ENCODE measurements at regions not wholly inside any gene's neighbourhood (a gene's known extent, or its start where the extent isn't known, plus 50 kb on each side); places are given as distances from the start of the nearest gene placed in this dataset.

DNA sequence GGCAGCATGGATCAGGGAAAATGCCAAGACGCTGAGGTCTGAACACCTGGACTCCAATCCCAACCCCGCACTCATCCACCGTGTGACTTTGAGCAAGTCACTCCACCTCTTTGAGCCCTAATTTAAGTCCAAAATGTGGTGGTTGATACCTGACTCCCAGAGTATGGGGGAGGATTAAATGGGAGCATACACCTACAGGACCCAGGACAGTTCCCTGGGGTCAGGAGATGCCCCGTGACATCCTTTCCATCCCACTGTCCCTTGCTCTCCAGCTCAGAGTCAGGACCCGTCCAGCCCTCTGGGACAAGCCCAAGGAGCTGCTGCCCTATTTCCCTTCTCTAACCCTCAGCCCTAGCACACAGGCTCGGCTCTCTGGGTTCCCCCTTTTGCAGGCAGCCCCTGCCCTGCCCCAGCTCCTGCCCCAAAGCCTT is 276.4 kb downstream of the XXYLT1 start:
- DNase-seq (ENCODE audit: extremely low spot score): no peak
- Histone ChIP-seq H3K27ac (ENCODE audit: low read depth) (no peak overlapping the region), H3K36me3 (ENCODE audit: insufficient read depth) (no peaks in the 10 kb centered on the region), H3K4me1 (ENCODE audit: insufficient read depth) (no peaks in the 10 kb centered on the region), H3K4me3 (ENCODE audit: low read depth, low read length) (no peak overlapping the region)
- WGBS: 85% methylated on average over 6 of the region's 6 CpGs

DNA sequence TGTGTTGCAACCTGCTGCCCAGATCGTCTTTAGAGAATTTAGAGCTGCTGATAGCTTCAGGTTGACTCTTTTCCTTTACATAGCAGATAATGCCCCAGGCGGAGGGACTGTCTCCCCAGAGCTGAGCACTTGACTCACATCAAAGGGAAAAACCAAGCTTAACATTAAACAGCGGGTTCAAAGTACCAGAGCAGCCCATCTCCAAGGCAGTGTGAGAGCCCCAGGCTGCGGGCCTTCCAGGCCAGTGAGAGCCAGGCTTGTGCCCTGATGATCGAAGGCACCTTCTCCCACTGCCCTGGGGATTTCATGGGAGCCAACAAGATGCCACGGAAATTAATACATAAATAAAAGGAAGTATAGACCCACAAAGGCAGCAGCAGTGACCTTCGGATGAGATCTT is 275.6 kb downstream of the XXYLT1 start:
- DNase-seq (ENCODE audit: extremely low spot score): no peak
- no peaks in the 10 kb centered on the region for H3K36me3 ChIP-seq (ENCODE audit: insufficient read depth)
- H3K4me3 ChIP-seq (ENCODE audit: low read depth, low read length): no peak overlapping the region

DNA sequence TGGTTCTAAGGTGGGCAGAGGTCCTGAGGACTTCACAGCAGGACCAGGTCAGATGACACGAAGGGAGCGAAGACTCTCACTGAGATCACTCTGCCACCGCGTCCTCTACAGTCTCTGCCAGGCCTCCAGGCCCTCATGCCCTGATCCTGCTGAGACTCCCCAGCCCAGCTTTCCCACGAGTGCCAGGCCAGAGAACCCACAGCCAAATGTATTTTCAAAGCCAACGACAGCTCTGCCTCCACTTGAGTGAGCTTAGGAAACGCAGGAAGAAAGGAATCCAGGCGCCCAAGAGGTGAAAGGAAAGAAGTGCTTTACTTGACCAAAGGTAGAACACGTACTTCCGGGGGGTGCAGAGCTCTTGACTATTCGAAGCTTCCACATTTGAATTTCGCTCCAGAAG is 275.0 kb downstream of the XXYLT1 start:
- H3K4me3 ChIP-seq (ENCODE audit: low read depth, low read length): no peak overlapping the region
- no peaks in the 10 kb centered on the region for H3K36me3 ChIP-seq (ENCODE audit: insufficient read depth)
- DNase-seq (ENCODE audit: extremely low spot score): no peak
- no peak overlapping the region for H3K27ac ChIP-seq (ENCODE audit: low read depth)
- WGBS: 87% methylated on average over 12 of the region's 12 CpGs
- H3K4me1 ChIP-seq (ENCODE audit: insufficient read depth): no peaks in the 10 kb centered on the region

More for the DNA sequence above, 275.6 kb downstream of the XXYLT1 start:
- Histone ChIP-seq H3K4me1 (ENCODE audit: insufficient read depth) (no peaks in the 10 kb centered on the region), H3K27ac (ENCODE audit: low read depth) (no peak overlapping the region)
- 86% methylated on average over 7 of the region's 7 CpGs for WGBS

DNA sequence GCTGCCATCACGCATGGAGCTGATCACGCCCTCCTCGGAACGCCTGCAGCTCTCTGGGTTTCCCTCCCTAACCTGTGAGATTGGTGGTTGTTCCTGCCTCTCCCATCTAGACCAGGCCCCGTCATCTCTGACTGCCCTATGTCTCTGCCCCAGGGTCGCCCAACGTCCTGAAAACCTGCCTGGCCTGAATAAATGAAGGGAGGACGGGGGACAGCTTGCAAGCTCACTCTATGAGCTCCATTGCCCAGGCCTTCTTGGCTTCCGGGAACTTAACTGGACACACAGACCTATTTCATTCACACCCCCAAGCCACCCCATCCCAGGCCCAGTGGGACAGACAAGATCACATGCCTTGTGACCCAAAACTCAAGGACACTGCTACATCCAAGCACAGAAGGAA is 274.2 kb downstream of the XXYLT1 start:
- Histone ChIP-seq H3K4me1 (ENCODE audit: insufficient read depth) (no peaks in the 10 kb centered on the region), H3K27ac (ENCODE audit: low read depth) (no peak overlapping the region), H3K4me3 (ENCODE audit: low read depth, low read length) (no peak overlapping the region), H3K36me3 (ENCODE audit: insufficient read depth) (no peaks in the 10 kb centered on the region)
- WGBS: 88% methylated on average over 9 of the region's 9 CpGs
- no peak for DNase-seq (ENCODE audit: extremely low spot score)

DNA sequence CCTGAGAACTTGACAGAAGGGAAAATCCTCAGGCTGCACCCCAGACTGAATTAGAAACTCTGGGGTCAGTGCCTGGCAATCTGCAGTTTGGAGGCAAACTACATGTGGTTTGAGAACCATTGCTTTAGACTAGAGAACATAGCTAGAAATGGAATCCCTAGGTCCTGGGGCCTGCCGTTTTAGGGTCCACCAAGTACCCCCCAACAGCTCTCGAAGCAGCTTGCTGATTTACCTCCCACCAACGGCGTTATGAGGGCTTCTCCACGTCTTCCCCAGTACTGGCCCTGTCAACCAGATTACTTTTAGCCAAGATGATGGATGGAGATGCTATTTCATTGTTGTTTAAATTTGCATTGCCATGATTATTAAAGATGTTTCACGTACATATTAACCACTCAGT is 272.5 kb downstream of the XXYLT1 start:
- DNase-seq (ENCODE audit: extremely low spot score): no peak
- no peak overlapping the region for H3K4me3 ChIP-seq (ENCODE audit: low read depth, low read length)
- H3K27ac ChIP-seq (ENCODE audit: low read depth): no peak overlapping the region
- WGBS: 90% methylated on average over 6 of the region's 6 CpGs
- H3K36me3 ChIP-seq (ENCODE audit: insufficient read depth): no peaks in the 10 kb centered on the region
- H3K4me1 ChIP-seq (ENCODE audit: insufficient read depth): no peaks in the 10 kb centered on the region

DNA sequence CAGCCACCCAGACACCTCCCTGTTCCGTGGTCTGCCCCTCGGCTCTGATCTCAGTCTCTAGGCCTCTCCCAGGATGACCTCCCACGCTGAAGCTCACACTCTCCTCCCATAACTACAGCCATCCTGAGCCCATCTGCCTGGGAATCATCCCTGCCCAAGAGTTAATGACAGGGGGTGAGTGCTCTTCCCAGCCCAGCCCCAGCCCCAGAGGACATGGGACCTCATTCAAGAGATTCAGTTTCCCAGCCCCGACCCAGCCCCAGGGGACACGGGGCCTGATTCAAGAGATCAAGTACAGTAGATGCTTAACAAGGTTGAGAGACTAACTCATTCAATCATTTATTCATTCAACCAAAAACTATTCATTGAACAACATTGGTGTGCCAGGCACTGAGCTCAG is 272.0 kb downstream of the XXYLT1 start:
- Histone ChIP-seq H3K4me3 (ENCODE audit: low read depth, low read length) (no peak overlapping the region), H3K4me1 (ENCODE audit: insufficient read depth) (no peaks in the 10 kb centered on the region), H3K27ac (ENCODE audit: low read depth) (no peak overlapping the region), H3K36me3 (ENCODE audit: insufficient read depth) (no peaks in the 10 kb centered on the region)
- no peak for DNase-seq (ENCODE audit: extremely low spot score)
- WGBS: 81% methylated on average over 5 of the region's 5 CpGs

DNA sequence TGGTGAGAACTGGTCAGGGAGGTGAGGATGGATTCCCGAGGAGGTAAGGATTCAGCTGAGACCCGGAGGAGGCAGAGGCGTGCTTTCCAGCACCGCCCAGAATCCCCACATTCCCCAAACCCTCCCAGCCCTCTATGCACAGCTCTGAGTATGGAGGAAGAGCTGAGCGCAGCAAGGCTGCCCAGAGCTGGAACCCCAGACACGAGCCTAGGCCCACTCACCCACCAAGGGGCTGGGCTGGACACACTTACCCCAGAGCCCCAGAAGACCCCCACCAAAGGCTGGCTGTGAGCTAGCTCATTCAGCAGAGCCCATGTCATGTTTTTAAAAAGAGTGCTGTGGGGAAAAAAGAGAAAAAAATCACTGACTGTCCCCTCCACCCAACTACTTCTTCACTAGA is 271.5 kb downstream of the XXYLT1 start:
- Histone ChIP-seq H3K27ac (ENCODE audit: low read depth) (no peak overlapping the region), H3K4me1 (ENCODE audit: insufficient read depth) (no peaks in the 10 kb centered on the region), H3K36me3 (ENCODE audit: insufficient read depth) (no peaks in the 10 kb centered on the region), H3K4me3 (ENCODE audit: low read depth, low read length) (no peak overlapping the region)
- 92% methylated on average over 6 of the region's 6 CpGs for WGBS
- DNase-seq (ENCODE audit: extremely low spot score): no peak

DNA sequence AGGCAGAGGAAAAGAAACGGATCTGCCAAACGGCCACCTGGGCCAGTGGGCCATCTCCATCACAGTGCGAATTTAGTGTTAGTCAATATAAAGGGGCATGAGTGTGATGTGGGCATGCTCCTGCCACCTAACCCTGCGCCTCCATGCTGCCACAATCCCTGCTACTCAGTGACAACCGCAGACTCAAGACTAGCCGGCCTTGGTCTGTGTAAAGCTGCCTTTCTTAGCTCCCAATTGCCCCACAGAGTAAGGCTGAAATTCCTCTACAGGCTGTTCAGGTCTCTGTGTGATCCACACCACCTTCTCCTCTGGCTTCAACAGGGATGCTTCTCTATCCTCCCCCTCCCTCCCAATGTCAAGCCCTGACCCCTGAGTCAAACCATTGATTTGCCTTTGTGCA is 269.7 kb downstream of the XXYLT1 start:
- no peak for DNase-seq (ENCODE audit: extremely low spot score)
- H3K4me1 ChIP-seq (ENCODE audit: insufficient read depth): no peaks in the 10 kb centered on the region
- WGBS: 96% methylated on average over 6 of the region's 6 CpGs
- H3K4me3 ChIP-seq (ENCODE audit: low read depth, low read length): no peak overlapping the region
- H3K36me3 ChIP-seq (ENCODE audit: insufficient read depth): no peaks in the 10 kb centered on the region
- no peak overlapping the region for H3K27ac ChIP-seq (ENCODE audit: low read depth)

DNA sequence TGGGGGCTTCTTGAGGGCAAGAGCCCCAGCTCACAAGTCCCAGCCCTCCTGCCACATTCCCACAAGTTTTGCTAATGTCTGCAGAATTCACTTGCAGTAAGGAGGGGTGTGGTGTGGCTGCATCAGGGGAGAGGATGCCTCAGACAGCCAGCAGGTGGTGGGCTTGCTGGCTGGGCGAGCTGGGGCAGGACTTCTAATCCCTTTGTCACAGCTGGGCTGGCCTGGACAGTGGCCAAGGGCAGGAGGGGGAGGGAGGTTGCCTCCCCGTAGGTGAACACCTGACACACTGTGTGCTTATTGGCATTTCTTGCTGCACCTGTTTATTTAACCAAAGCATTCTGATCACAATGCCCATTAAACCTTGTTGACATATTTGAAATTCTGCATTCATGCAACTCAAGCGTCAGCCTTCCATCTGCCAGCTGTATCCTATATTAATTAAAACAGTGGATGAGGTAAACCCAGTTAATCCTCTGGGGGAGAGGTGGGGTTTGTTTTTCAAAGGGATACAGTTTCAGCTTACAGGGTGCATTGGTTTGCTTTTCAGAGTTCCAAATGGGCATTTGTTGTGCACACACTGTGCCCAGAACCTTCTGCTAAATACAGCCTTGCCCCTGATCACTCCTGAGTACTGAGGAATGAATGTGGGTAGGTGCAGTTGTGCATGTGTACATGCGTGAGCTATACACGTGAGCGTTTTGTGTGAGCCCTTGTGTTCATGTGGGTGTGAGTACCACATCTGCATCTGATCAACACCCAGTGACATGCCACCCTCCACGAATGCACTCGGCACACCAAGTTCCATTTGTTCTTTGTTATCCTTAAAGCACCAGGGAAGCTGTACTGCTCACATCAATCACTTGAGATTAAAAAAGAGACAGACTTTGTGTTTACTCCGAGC is 268.7 kb downstream of the XXYLT1 start:
- Histone ChIP-seq H3K4me3 (ENCODE audit: low read depth, low read length) (no peak overlapping the region), H3K4me1 (ENCODE audit: insufficient read depth) (no peaks in the 10 kb centered on the region), H3K36me3 (ENCODE audit: insufficient read depth) (no peaks in the 10 kb centered on the region), H3K27ac (ENCODE audit: low read depth) (no peak overlapping the region)
- no peak for DNase-seq (ENCODE audit: extremely low spot score)
- 43% methylated on average over 9 of the region's 9 CpGs for WGBS

DNA sequence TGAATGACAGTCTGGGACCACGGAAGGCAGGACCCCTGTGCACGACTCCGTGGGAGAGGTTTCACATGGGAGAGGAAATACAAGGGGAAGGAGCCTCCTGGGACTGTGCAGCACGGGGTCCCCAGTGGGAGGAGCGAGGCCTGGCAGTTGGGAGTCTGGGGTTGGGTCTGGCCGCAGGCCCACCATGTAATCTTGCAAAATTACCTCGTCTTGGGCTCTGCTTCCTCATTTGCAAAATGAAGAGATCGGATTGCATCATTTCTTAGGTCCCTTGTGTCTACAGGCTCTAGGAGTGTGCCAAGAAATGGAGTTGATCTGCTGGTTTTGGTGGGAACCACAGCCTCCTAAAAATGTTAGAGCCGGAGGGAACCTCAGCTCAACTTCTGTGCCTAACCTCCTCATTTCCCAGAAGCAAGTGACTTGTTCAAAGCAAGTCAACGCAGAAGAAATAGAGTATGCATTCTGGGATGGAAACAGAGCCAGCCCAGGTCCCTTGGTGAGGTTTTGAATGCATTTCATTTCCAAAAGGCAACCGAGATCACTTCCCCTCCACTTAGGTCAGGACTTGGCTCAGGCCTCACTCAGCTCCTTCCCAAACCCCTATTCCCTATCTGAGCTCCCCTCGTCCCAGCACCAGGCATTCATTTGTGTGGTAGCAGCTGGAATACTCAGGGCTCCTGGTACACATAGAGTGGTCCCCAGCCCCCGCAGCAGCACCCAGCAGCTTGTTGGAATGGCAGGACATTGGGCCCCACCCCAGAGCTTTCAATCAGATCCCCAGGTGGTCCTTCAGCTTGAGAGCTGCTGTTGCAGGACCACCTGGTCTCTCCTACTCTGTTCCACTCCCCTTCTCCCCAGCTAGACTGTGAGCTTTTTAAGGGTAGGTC is 267.7 kb downstream of the XXYLT1 start:
- Histone ChIP-seq H3K27ac (ENCODE audit: low read depth) (no peak overlapping the region), H3K4me3 (ENCODE audit: low read depth, low read length) (no peak overlapping the region), H3K4me1 (ENCODE audit: insufficient read depth) (no peaks in the 10 kb centered on the region), H3K36me3 (ENCODE audit: insufficient read depth) (no peaks in the 10 kb centered on the region)
- 67% methylated on average over 13 of the region's 13 CpGs for WGBS
- no peak for DNase-seq (ENCODE audit: extremely low spot score)

DNA sequence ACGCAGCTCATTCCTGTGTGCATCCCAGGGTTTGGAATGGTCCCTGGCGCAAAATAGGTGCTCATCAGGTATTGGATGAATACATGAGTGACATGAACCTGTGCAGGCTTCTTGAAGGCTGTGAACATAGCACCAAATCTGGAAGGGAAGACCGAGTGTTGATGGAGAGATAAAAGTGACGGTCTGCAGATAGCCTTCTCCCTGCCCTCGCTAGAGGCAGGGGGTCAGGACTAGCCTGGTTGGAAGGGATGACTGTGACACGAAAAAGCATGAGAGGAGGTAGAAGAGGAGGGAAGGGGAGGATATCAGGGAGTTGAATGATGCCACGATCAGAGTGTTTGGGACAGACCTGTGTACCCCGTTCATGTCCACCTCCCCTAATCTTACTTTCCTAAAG is 267.1 kb downstream of the XXYLT1 start:
- Histone ChIP-seq H3K4me3 (ENCODE audit: low read depth, low read length) (no peak overlapping the region), H3K4me1 (ENCODE audit: insufficient read depth) (no peaks in the 10 kb centered on the region), H3K27ac (ENCODE audit: low read depth) (no peak overlapping the region), H3K36me3 (ENCODE audit: insufficient read depth) (no peaks in the 10 kb centered on the region)
- no peak for DNase-seq (ENCODE audit: extremely low spot score)
- 90% methylated on average over 8 of the region's 8 CpGs for WGBS

DNA sequence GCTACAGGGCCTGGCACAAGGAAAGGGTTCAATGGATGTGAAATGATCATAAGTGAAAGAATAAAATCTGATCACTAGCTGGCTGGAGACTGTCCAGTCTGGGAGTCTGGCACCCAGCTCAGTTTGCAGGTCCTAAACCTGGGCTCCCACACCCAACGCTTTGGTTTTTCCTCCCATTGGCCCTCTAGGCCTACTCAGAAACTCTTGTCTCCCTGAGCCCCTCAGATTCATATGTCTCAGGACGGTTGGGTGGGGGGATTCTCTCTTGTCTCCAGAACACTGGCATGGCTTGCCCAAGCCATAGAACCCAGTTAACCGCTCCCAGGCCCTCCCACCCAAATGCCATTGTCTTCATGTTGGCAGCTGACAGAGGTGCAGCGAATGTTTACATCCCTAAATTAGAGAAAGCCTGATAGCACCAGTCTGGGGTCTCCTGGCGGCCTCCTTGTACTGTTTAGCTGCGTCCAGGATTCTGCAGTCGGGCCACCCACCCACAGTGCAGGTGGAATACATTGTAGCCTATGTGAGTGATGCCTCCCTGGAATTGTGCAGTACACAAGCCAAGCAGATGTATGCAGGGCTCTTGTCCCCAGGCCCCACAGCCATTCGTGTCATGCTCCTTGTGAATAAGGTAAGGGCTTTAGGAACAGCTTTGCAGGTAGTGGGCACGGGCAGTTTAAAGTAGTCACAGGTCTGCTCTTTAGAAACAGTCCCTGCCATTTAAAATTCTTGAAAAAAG is 266.3 kb downstream of the XXYLT1 start:
- DNase-seq (ENCODE audit: extremely low spot score): no peak

DNA sequence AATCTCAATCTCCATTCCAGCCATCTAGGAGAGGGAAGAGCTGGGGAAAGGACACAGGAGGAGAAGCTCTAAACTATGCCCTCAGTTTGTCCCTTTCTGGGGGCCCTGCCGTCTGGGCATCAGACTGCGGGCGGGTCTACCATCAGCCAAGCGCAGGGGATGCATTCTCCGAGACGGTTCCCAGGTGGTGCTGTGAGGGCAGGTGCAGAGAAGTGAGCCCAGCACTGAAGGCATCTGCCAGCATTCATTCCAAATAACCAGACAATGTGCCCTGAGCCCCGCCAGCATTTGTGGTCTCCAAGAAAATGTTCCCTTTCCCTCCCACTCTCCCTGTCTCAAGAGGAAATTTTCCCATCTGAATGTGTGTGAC is 265.7 kb downstream of the XXYLT1 start:
- Histone ChIP-seq H3K27ac (ENCODE audit: low read depth) (no peak overlapping the region), H3K36me3 (ENCODE audit: insufficient read depth) (no peaks in the 10 kb centered on the region), H3K4me3 (ENCODE audit: low read depth, low read length) (no peak overlapping the region), H3K4me1 (ENCODE audit: insufficient read depth) (no peaks in the 10 kb centered on the region)
- DNase-seq (ENCODE audit: extremely low spot score): no peak
- 90% methylated on average over 7 of the region's 7 CpGs for WGBS

More for the DNA sequence above, 266.3 kb downstream of the XXYLT1 start:
- no peak overlapping the region for H3K4me3 ChIP-seq (ENCODE audit: low read depth, low read length)
- H3K27ac ChIP-seq (ENCODE audit: low read depth): no peak overlapping the region
- WGBS: 93% methylated on average over 9 of the region's 9 CpGs
- no peaks in the 10 kb centered on the region for H3K4me1 ChIP-seq (ENCODE audit: insufficient read depth)
- no peaks in the 10 kb centered on the region for H3K36me3 ChIP-seq (ENCODE audit: insufficient read depth)

Data from urinary bladder (tissue), 3 donors.